SH-SY5Y (cell line): ENCODE measurements at regions not wholly inside any gene's neighbourhood (a gene's known extent, or its start where the extent isn't known, plus 50 kb on each side); places are given as distances from the start of the nearest gene placed in this dataset.

Experiments used
- GATA2 ChIP-seq: IDR thresholded peaks from 2 replicates; pipeline ENCODE4 v1.6.1; 2011; ENCODE audit warnings: mild to moderate bottlenecking, low read depth, low read length
- GATA3 ChIP-seq: IDR thresholded peaks from 2 replicates; pipeline ENCODE4 v1.6.1; 2011; ENCODE audit warnings: low read depth, mild to moderate bottlenecking, low read length, moderate library complexity

DNA sequence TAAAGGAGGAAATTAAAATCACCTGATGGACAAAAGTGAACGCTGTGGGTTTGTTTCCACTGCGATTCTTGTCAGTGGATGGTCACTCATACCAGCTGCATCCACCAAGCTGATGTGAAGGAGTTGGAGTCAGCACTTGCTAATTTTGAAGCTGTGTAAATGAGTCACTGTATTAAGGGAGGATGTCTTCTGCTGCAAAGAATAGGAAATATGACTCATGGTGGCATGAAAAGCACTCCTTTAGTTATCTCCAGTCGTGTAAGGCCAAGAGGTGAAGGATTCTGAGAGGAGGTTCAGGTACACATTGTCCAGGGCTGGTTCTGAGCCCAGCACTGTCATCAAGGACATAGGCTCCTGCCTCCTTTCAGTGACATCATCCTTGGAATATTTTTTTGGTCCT lies 71.7 kb upstream of the SKOR2 start:
- TF ChIP-seq GATA3, result no peak
- no peak for TF ChIP-seq GATA2
